Brain microvascular endothelial cell (primary cell): ENCODE measurements at regions not wholly inside any gene's neighbourhood (a gene's known extent, or its start where the extent isn't known, plus 50 kb on each side); places are given as distances from the start of the nearest gene placed in this dataset.

Source experiments
- DNase-seq: peaks from one replicate; pipeline ENCODE4 v3.0.0-alpha.2; 2020
- H3K27ac ChIP-seq: fragments of 250-450 bp; sonication (Bioruptor Pico); 2 replicates; pipeline ENCODE4 v1.5.1; 2020; ENCODE audit warnings: mild to moderate bottlenecking, moderate library complexity
- H3K27me3 ChIP-seq: fragments of 250-450 bp; sonication (Bioruptor Pico); replicated peaks from 2 replicates; pipeline ENCODE4 v1.5.1; 2020; ENCODE audit warnings: mild to moderate bottlenecking
- H3K36me3 ChIP-seq: fragments of 250-450 bp; sonication (Bioruptor Pico); replicated peaks from 2 replicates; pipeline ENCODE4 v1.5.1; 2020; ENCODE audit warnings: mild to moderate bottlenecking
- H3K4me3 ChIP-seq: 2 replicates; pipeline ENCODE4 v1.5.1; 2011; ENCODE audit warnings: low read depth, mild to moderate bottlenecking, control low read depth, low read length, moderate library complexity
- CTCF ChIP-seq: IDR thresholded peaks from 2 replicates; pipeline ENCODE4 v1.5.1; 2011; ENCODE audit warnings: low read depth, mild to moderate bottlenecking, moderate library complexity, low read length, control low read depth, inconsistent platforms; ENCODE audit errors: missing control alignments
- in situ Hi-C: cut with HindIII; loops from 2 replicates; pipeline ENCODE4 v1.10.0; 2017; ENCODE audit warnings: low sequenced_read_pairs, low pct_ligation_motif_present

GRCh38 chr2:195538937-195539336, 118.1 kb upstream of the SLC39A10 start:
- in situ Hi-C loops = no loop called here
- no peak overlapping the region for H3K27ac ChIP-seq
- H3K4me3 ChIP-seq = no peak overlapping the region
- no peak for DNase-seq
- H3K36me3 ChIP-seq = no peaks in the 10 kb centered on the region
- TF ChIP-seq CTCF = no peak
- H3K27me3 ChIP-seq = no peaks in the 10 kb centered on the region

DNA sequence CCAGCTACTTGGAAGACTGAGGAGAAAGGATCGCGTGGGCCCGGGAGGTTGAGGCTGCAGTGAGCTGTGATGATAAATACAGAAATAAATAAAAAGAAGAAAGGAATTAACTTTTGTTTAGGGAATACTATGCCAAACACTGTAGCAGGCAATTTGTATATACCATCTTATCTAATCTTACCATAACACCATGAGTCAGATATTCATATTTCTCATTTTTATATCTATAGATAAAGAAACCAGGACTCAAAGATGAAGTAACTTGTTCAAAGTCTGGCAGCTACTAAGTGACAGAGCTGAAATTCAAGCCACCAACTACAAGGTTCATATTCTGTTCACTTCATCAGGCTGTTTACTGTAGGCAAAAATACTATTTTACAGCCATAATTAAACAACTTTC, 119.2 kb upstream of the SLC39A10 start:
- Histone ChIP-seq H3K27me3 (no peaks in the 10 kb centered on the region), H3K4me3 (no peak overlapping the region), H3K27ac (no peak overlapping the region), H3K36me3 (no peaks in the 10 kb centered on the region)
- no peak for TF ChIP-seq CTCF
- no peak for DNase-seq
- in situ Hi-C loops = no loop called here

DNA sequence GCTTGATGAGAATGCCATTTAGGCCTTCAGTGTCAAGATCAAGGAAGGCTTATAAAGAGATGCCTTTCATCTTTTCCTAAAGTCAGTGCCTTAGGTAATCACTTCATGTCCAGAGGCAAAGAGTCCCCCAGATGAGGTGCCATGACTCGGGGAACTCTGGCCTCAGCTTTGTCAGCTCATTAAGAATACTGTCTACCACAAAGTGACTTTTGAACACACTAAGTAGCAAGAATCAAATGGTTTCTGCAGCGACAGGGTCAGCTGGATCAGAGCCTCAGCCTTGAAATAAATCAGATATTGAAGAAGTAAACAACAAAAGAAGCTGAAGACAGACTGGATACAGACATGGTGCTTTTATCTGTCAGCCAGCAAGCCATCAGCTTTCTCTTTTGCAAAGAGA, 120.1 kb upstream of the SLC39A10 start:
- H3K27ac ChIP-seq = no peak overlapping the region
- in situ Hi-C loops = no loop called here
- no peak overlapping the region for H3K4me3 ChIP-seq

DNA sequence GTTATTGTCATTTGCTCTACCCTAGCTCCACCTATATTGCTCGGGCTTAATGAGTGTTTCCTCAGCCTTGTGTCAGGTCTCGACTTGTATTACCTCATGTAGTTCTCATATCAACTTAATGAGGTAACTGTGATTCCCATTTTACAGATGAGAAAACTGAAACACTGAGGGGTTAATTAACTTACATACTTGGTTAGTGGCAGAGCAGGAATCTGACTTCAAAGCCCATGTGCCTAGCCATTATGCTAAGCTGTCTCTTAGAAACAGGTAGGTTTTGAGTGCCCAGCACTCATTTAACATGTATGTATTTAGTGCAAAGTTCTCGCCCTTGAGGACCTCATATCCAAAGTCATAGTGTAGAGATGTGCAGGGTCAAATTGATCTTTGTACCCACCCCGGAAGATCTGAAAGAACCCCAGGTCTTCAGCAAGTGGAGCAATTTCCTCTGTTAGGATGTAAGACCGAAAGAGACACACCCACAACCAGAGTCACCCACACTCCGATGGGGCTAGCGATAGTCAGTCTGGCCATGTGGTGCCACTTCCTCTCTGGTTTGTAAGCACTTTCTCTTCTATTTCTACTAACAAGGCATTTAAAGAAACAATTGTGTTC, 121.0 kb upstream of the SLC39A10 start:
- H3K27me3 ChIP-seq = no peaks in the 10 kb centered on the region
- TF ChIP-seq CTCF = no peak
- H3K27ac ChIP-seq = no peak overlapping the region
- H3K36me3 ChIP-seq = no peaks in the 10 kb centered on the region
- no peak for DNase-seq
- H3K4me3 ChIP-seq = no peak overlapping the region
- in situ Hi-C loops = no loop called here

More for the DNA sequence above, 120.1 kb upstream of the SLC39A10 start:
- Histone ChIP-seq H3K27me3 (no peaks in the 10 kb centered on the region), H3K36me3 (no peaks in the 10 kb centered on the region)
- no peak for DNase-seq
- no peak for TF ChIP-seq CTCF

- H3K27ac ChIP-seq = peak overlapping the region; percentile 91
- no peaks in the 10 kb centered on the region for H3K27me3 ChIP-seq
- no peak overlapping the region for H3K4me3 ChIP-seq
- no peaks in the 10 kb centered on the region for H3K36me3 ChIP-seq
- in situ Hi-C loops = no loop called here
- DNase-seq = no peak
- TF ChIP-seq CTCF = no peak
Observed at GRCh38 chr2:195534971-195535370, 122.1 kb upstream of the SLC39A10 start.
